K562 (cell line): ENCODE measurements at regions not wholly inside any gene's neighbourhood (a gene's known extent, or its start where the extent isn't known, plus 50 kb on each side); places are given as distances from the start of the nearest gene placed in this dataset.
"Not testable (repeated sequence)": the region's sequence is repeated elsewhere in the genome, so short reads cannot be mapped to it uniquely, and the experiment has no call there.

Source experiments
- ATAC-seq: fragments of 200-7000 bp; cut with Tn5 transposase; 3 replicates; pipeline ENCODE4 v1.9.1; 2020; ENCODE audit warnings: moderate library complexity
- BruUV-seq: library from RNA; stranded (reverse); fragments of 400-500 nt; replicated peaks from 2 replicates; lab custom pipeline; 2021; lab: Mats Ljungman, UMichigan
- CTCF ChIA-PET: fragments of 300-600 bp; formaldehyde crosslinking; extraction: SDS; loops from one replicate; lab custom pipeline; 2021; ENCODE audit warnings: low intra/inter-chr PET ratio; lab: Yijun Ruan, JAX
- POLR2A ChIA-PET: fragments of 300-600, 350-650 bp; sonication (Branson Sonifier 250); formaldehyde crosslinking; extraction: SDS; loops from one replicate; lab custom pipeline; 2021; ENCODE audit warnings: antibody characterized with exemption, inconsistent platforms; lab: Yijun Ruan, JAX
- DNase-seq, 4 experiments: peaks; one replicate each; pipeline versions ENCODE4 v3.0.0 to v3.0.0-alpha.2; 2011 to 2018; ENCODE audit warnings: low spot score in 3 of 4, mixed read lengths in 3 of 4; ENCODE audit errors: extremely low read depth in 1 of 4
- FAIRE-seq: peaks from 2 replicates; lab custom pipeline; 2011; peaks lifted over from hg19 to GRCh38; lab: Jason Lieb, UNC
- H2AFZ ChIP-seq: 2 replicates; pipeline ENCODE4 v1.6.0; 2011; ENCODE audit warnings: low read depth, low read length, control low read depth, inconsistent platforms
- H3K27ac ChIP-seq: fragments of 200-600 bp; 3 replicates; pipeline ENCODE4 v1.8.0; 2011; ENCODE audit warnings: low read depth, mild to moderate bottlenecking, control low read depth, inconsistent platforms, low read length, moderate library complexity, mixed read lengths; ENCODE audit errors: extremely low read depth
- H3K27me3 ChIP-seq, 2 experiments: fragments of 300-600 bp in 1 of 2; 2 replicates in 1 of 2; 3 replicates in 1 of 2; pipeline versions ENCODE4 v1.6.0 to v1.8.0; 2011; ENCODE audit warnings: inconsistent platforms in 2 of 2, low read length in 2 of 2, mild to moderate bottlenecking in 1 of 2, mixed read lengths in 1 of 2, moderate library complexity in 1 of 2; ENCODE audit not compliant: control insufficient read depth in 2 of 2, insufficient read depth in 2 of 2
- H3K36me3 ChIP-seq: fragments of 300-600 bp; 3 replicates; pipeline ENCODE4 v1.8.0; 2011; ENCODE audit warnings: mild to moderate bottlenecking, low read length, inconsistent platforms; ENCODE audit not compliant: control insufficient read depth, insufficient read depth
- H3K4me1 ChIP-seq, 2 experiments: fragments of 200-600 bp in 1 of 2; replicated peaks in 1 of 2; 2 replicates in 1 of 2; 3 replicates in 1 of 2; pipeline versions ENCODE4 v1.5.1 to v1.8.0; 2011; ENCODE audit warnings: inconsistent platforms in 2 of 2, low read length in 2 of 2, mild to moderate bottlenecking in 1 of 2, mixed read lengths in 1 of 2, moderate library complexity in 1 of 2; ENCODE audit not compliant: control insufficient read depth in 2 of 2, insufficient read depth in 2 of 2
- H3K4me2 ChIP-seq: 2 replicates; pipeline ENCODE4 v1.6.1; 2011; ENCODE audit warnings: low read length, control low read depth, inconsistent platforms, mixed read lengths; ENCODE audit not compliant: insufficient read depth
- H3K4me3 ChIP-seq: fragments of 200-600 bp; sonication (generic), shearing (Covaris generic); 2 replicates; pipeline ENCODE4 v1.5.1; 2016; ENCODE audit warnings: control low read depth, inconsistent platforms
- H3K79me2 ChIP-seq: fragments of 200-600 bp; 3 replicates; pipeline ENCODE4 v1.8.0; 2011; ENCODE audit warnings: low read length, inconsistent platforms; ENCODE audit not compliant: control insufficient read depth, insufficient read depth
- H3K9ac ChIP-seq, 2 experiments: 2 replicates each; pipeline versions ENCODE4 v1.6.0 to v1.6.1; 2011; ENCODE audit warnings: low read depth in 2 of 2, low read length in 2 of 2, control low read depth in 1 of 2, inconsistent platforms in 1 of 2, mild to moderate bottlenecking in 1 of 2, mixed read lengths in 1 of 2; ENCODE audit not compliant: insufficient read depth in 1 of 2
- H3K9me1 ChIP-seq: one replicate; pipeline ENCODE4 v1.6.0; 2011; ENCODE audit warnings: inconsistent platforms, mild to moderate bottlenecking, low read length, moderate library complexity; ENCODE audit not compliant: control insufficient read depth, insufficient read depth
- H3K9me3 ChIP-seq: replicated peaks from 2 replicates; pipeline ENCODE4 v1.5.1; 2011; ENCODE audit warnings: low read depth, low read length, inconsistent platforms; ENCODE audit not compliant: control insufficient read depth, insufficient read depth
- H4K20me1 ChIP-seq: replicated peaks from 2 replicates; pipeline ENCODE4 v1.6.1; 2011; ENCODE audit warnings: low read length, inconsistent platforms, mixed read lengths; ENCODE audit not compliant: control insufficient read depth, insufficient read depth
- BCOR ChIP-seq: fragments of 450-650 bp; IDR thresholded peaks from 2 replicates; pipeline ENCODE4 v1.6.1; 2016
- IRF9 ChIP-seq: fragments of 450-650 bp; IDR thresholded peaks from 2 replicates; pipeline ENCODE4 v1.6.1; 2016; ENCODE audit warnings: missing biosample characterization, missing genetic modification characterization
- KDM1A ChIP-seq, 2 experiments: fragments of 450-650 bp; IDR thresholded peaks; 2 replicates each; pipeline ENCODE4 v1.6.1; 2016; ENCODE audit warnings: mild to moderate bottlenecking in 2 of 2
- SPI1 ChIP-seq: IDR thresholded peaks from 2 replicates; pipeline ENCODE4 v1.6.1; 2011; ENCODE audit warnings: low read depth, low read length, control low read depth, borderline replicate concordance
- ZNF146 ChIP-seq: IDR thresholded peaks from one replicate; pipeline ENCODE4 v1.6.1; 2018; ENCODE audit warnings: missing compliant biosample characterization; ENCODE audit not compliant: unreplicated experiment
- WGBS: fragments of 100-300 bp; shearing (Covaris generic); methylation state at CpG from one replicate; pipeline ENCODE4 v1.1.6; 2016; ENCODE audit warnings: low coverage, mixed read lengths; ENCODE audit not compliant: insufficient coverage; ENCODE audit errors: missing lambda C conversion rate; 5-methylcytosine and 5-hydroxymethylcytosine counted together
- in situ Hi-C: fragments of 300-500 bp; cut with MboI; formaldehyde crosslinking; loops from 4 replicates; pipeline ENCODE4 v1.15.0; 2018; ENCODE audit warnings: inconsistent platforms, mixed read lengths
- intact Hi-C: fragments of 100-400 bp; cut with micrococcal nuclease; formaldehyde crosslinking; loops from 2 replicates; pipeline ENCODE4 v1.14.2; 2022

DNA sequence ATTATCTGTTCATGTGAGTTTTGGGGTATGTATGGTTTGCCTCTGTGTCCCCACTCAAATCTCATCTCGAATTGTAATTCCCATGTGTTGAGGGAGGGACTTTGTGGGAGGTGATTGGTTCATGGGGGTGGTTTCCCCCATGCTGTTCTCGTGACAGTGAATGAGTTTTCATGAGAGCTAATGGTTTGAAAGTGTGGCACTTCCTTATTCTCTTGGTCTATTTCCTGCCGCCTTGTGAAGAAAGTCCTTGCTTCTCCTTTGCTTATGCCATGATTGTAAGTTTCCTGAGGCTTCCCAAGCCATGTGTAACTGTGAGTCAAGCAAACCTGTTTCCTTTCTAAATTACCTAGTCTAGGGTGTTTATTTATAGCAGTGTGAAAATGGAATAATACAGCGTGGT lies 128.1 kb upstream of the HS3ST4 start:
- Histone ChIP-seq H3K4me3 (no peak overlapping the region), H3K27me3 (no peaks in the 10 kb centered on the region), H3K79me2 (no peaks in the 10 kb centered on the region), H3K9me3 (no peaks in the 10 kb centered on the region), H3K27ac (no peak overlapping the region), H3K36me3 (no peaks in the 10 kb centered on the region), H3K9me1 (no peaks in the 10 kb centered on the region), H3K4me1 (no peaks in the 10 kb centered on the region)
- 21% methylated on average over 4 of the region's 4 CpGs for WGBS
- DNase-seq: no peak
- ATAC-seq: no peak
- FAIRE-seq: peak; percentile 11
- POLR2A ChIA-PET: no interaction called here
- TF ChIP-seq IRF9 (no peak), SPI1 (peak; percentile 68)
- TF ChIP-seq, all 486 proteins: peak for 1
- intact Hi-C loops: no loop called here
- in situ Hi-C loops: no loop called here
- no peak overlapping the region for H3K4me2 ChIP-seq
- H2AFZ ChIP-seq: no peak overlapping the region
- CTCF ChIA-PET: no interaction called here
- no peak overlapping the region for H3K9ac ChIP-seq
- BruUV-seq: no TSS peak
- no peaks in the 10 kb centered on the region for H4K20me1 ChIP-seq

- peak in 1 of 2 experiments; percentile 39; a peak in 1 of 4 replicates for TF ChIP-seq KDM1A (IDR thresholded peaks at IDR 0.05)
- peak; percentile 63 for TF ChIP-seq ZNF146 (CRISPR knock-in tag)
- peak; percentile 31; the same call in 1 of the 2 replicates for TF ChIP-seq BCOR
- H2AFZ ChIP-seq, H3K9ac ChIP-seq, H3K4me2 ChIP-seq, H3K9me1 ChIP-seq, FAIRE-seq, H3K9me3 ChIP-seq, H3K36me3 ChIP-seq, H3K27ac ChIP-seq, H3K79me2 ChIP-seq, POLR2A ChIA-PET, DNase-seq, H3K4me1 ChIP-seq, BruUV-seq, in situ Hi-C loops, CTCF ChIA-PET, H3K27me3 ChIP-seq, intact Hi-C loops, ATAC-seq, H3K4me3 ChIP-seq, H4K20me1 ChIP-seq: not testable (repeated sequence)
- 21% methylated on average over 3 of the region's 3 CpGs for WGBS
Observed at GRCh38 chr16:25561723-25562122, 130.0 kb upstream of the HS3ST4 start.

DNA sequence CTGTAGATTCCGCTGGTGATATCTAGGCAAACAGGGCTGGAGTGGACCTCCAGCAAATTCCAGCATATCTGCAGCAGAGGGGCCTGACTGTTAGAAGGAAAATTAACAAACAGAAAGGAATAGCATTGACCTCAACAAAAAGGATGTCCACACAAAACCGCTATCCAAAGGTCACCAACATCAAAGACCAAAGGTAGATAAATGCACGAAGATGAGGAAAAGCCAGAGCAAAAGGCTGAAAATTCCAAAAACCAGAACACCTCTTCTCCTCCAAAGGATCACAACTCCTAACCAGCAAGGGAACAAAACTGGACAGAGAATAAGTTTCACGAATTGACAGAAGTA lies 134.8 kb upstream of the HS3ST4 start:
- peaks cover 13 to 29% of the 10 kb centered on the region in 2 experiments; a peak in 4 of 5 replicates for H3K4me1 ChIP-seq
- H3K36me3 ChIP-seq, H3K9ac ChIP-seq, H3K4me2 ChIP-seq, H3K4me3 ChIP-seq, H3K27me3 ChIP-seq, H3K9me3 ChIP-seq, H3K27ac ChIP-seq, BruUV-seq, H4K20me1 ChIP-seq, in situ Hi-C loops, FAIRE-seq, H3K9me1 ChIP-seq, intact Hi-C loops, DNase-seq, H3K79me2 ChIP-seq, H2AFZ ChIP-seq, ATAC-seq, CTCF ChIA-PET: not testable (repeated sequence)
- 22% methylated on average over 4 of the region's 4 CpGs for WGBS
- POLR2A ChIA-PET: interaction anchor here (0.5 kb wide), 1 partner anchor 17 kb away, joined by 3 read pairs; no protein-coding TSS in a partner anchor
